Spleen (tissue), 11 donors: ENCODE measurements at regions not wholly inside any gene's neighbourhood (a gene's known extent, or its start where the extent isn't known, plus 50 kb on each side); places are given as distances from the start of the nearest gene placed in this dataset.

Source experiments
- DNase-seq: peaks from one replicate; pipeline ENCODE4 v3.0.0-alpha.2; 2020
- H3K27ac ChIP-seq, 8 donors: fragments of 200-600 bp; sonication (generic) in 7 of 8; 1 replicate in 4 of 8; 2 replicates in 4 of 8; pipeline versions ENCODE4 v1.5.0 to v1.8.0; 2016 to 2021; ENCODE audit warnings: inconsistent platforms in 4 of 8, mild to moderate bottlenecking in 4 of 8, moderate library complexity in 1 of 8
- H3K27me3 ChIP-seq, 7 donors: fragments of 200-600 bp; sonication (generic) in 6 of 7; replicated peaks in 1 of 7; 1 replicate in 4 of 7; 2 replicates in 3 of 7; pipeline versions ENCODE4 v1.5.0 to v1.8.0; 2016 to 2021; ENCODE audit warnings: inconsistent platforms in 3 of 7, mild to moderate bottlenecking in 1 of 7
- H3K36me3 ChIP-seq, 6 donors: fragments of 200-600 bp; sonication (generic) in 5 of 6; 1 replicate in 4 of 6; 2 replicates in 2 of 6; pipeline versions ENCODE4 v1.5.0 to v1.8.0; 2016 to 2021; ENCODE audit warnings: inconsistent platforms in 2 of 6
- H3K4me1 ChIP-seq, 6 donors: fragments of 200-600 bp; sonication (generic) in 5 of 6; 1 replicate in 3 of 6; 2 replicates in 3 of 6; pipeline versions ENCODE4 v1.5.0 to v1.8.0; 2016 to 2021; ENCODE audit warnings: inconsistent platforms in 3 of 6
- H3K4me3 ChIP-seq, 8 donors: fragments of 200-600 bp; sonication (generic) in 7 of 8; 1 replicate in 4 of 8; 2 replicates in 4 of 8; pipeline versions ENCODE4 v1.5.0 to v1.8.0; 2016 to 2021; ENCODE audit warnings: inconsistent platforms in 4 of 8, mild to moderate bottlenecking in 4 of 8, moderate library complexity in 2 of 8
- H3K9me3 ChIP-seq, 8 donors: fragments of 200-600 bp; sonication (generic) in 7 of 8; 1 replicate in 4 of 8; 2 replicates in 4 of 8; pipeline versions ENCODE4 v1.5.0 to v1.8.0; 2016 to 2021; ENCODE audit warnings: inconsistent platforms in 4 of 8
- POLR2A ChIP-seq, 3 donors: fragments of 450-650 bp; IDR thresholded peaks; one replicate each; pipeline ENCODE4 v1.5.1; 2017; ENCODE audit warnings: antibody characterized with exemption in 3 of 3, mild to moderate bottlenecking in 1 of 3
- POLR2AphosphoS5 ChIP-seq, 3 donors: sonication (generic); formaldehyde crosslinking; IDR thresholded peaks; one replicate each; pipeline ENCODE4 v1.5.1; 2017; ENCODE audit warnings: antibody characterized with exemption in 3 of 3
- WGBS, 5 donors: extraction: QIAGEN DNeasy Blood & Tissue Kit in 3 of 5; methylation state at CpG; one replicate each; pipeline versions ENCODE4 v1.1.5 to v1.1.7; 2013 to 2018; 5-methylcytosine and 5-hydroxymethylcytosine counted together
- intact Hi-C: fragments of 100-400 bp; cut with DNase I; formaldehyde crosslinking; loops from one replicate; pipeline ENCODE4 v1.15.0; 2023; ENCODE audit warnings: low total_unique reads
- TF ChIP-seq, protein P1 (sequence below), 11 experiments: fragments of 200-600 bp in 7 of 11; fragments of 450-650 bp in 4 of 11; sonication (generic) in 4 of 11; IDR thresholded peaks in 8 of 11; conservative IDR thresholded peaks in 3 of 11; 1 replicate in 7 of 11; 2 replicates in 4 of 11; pipeline versions ENCODE4 v1.4.0 to v1.8.0; 2016 to 2021; ENCODE audit warnings: antibody characterized with exemption in 11 of 11, inconsistent platforms in 4 of 11, mild to moderate bottlenecking in 1 of 11
- donor health status: healthy with polysubstance abuse.
- donor health status: DM: no; HTN: no; CAD: no; lungs with moderate emphysema.
- donor health status: DM: no; HTN: no; CAD: no.
- donor health status: Bipolar disorder and iron deficiency.
- donor health status: healthy.
- donor health status: DM: no; HTN: no; CAD: no.
- donor health status: DM: yes; HTN: yes; CAD: no.

DNA sequence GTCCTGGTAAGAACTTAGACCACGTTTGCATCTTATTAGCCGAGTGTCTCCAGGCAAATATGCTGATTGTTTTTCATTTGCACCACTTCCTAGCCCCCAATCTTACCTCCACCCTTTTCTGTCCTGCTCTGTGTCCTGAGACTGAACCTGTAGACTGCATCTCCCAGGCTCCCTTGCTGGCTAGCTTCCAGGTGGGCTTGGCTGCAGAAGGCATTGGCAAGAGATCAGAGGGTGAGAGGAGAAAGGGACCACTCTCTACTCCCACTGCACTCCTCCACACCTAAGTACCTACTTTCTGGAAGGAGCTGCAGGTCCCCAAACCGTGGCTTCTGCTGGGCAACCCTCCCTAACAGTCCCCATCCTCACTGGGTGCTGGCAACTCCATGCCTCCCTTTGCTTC, 59.9 kb upstream of the XPA start:
- TF ChIP-seq POLR2A (IDR thresholded peaks at IDR 0.05) (no peak), POLR2AphosphoS5 (IDR thresholded peaks at IDR 0.05) (no peak)
- H3K27me3 ChIP-seq = peaks cover 0 to 44% (median 0%) of the 10 kb centered on the region in 7 donors
- intact Hi-C loops = no loop called here
- 51 to 65% (median 56%) methylated on average over 3 of the region's 3 CpGs for WGBS, 5 donors
- no peak for DNase-seq
- no peaks in the 10 kb centered on the region for H3K36me3 ChIP-seq
- H3K9me3 ChIP-seq = peaks cover 0 to 8% (median 0%) of the 10 kb centered on the region in 8 donors
- no peak overlapping the region for H3K4me3 ChIP-seq
- H3K27ac ChIP-seq = no peak overlapping the region
- H3K4me1 ChIP-seq = no peaks in the 10 kb centered on the region

DNA sequence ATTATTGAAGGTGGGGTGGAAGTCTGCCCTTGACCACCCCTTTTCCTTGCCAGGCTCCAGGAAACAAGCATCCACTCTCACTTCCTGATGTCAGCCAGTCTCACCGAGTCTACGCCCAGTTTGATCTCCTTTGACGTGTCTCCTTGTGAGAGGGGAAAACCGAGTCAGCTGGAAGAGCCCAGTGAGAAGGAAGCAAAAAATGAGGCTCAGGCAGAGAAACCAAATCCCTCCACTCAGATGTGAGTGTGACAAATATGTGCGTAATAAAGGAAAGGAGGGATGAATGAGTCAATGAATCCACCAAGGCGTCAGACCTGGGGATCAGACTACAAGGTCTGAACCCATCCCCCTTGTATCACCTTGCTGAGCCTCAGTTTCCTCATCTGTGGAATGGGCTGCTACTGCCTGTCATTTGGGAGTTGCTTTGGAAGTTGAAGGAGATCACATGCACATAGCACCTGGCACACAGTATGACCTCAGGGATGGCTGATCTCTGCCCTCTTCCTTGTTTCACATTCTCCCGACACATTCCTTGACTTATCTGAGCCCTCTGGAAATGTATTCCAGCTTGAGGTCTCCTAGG, 61.3 kb upstream of the XPA start:
- intact Hi-C loops = no loop called here
- DNase-seq = no peak
- Histone ChIP-seq H3K4me1 (no peaks in the 10 kb centered on the region), H3K4me3 (no peak overlapping the region), H3K27me3 (peaks cover 0 to 58% (median 4%) of the 10 kb centered on the region in 7 donors), H3K36me3 (no peaks in the 10 kb centered on the region), H3K9me3 (peaks cover 0 to 8% (median 0%) of the 10 kb centered on the region in 8 donors), H3K27ac (no peak overlapping the region)
- no peak for TF ChIP-seq POLR2AphosphoS5 (IDR thresholded peaks at IDR 0.05)
- TF ChIP-seq, protein P1, sequence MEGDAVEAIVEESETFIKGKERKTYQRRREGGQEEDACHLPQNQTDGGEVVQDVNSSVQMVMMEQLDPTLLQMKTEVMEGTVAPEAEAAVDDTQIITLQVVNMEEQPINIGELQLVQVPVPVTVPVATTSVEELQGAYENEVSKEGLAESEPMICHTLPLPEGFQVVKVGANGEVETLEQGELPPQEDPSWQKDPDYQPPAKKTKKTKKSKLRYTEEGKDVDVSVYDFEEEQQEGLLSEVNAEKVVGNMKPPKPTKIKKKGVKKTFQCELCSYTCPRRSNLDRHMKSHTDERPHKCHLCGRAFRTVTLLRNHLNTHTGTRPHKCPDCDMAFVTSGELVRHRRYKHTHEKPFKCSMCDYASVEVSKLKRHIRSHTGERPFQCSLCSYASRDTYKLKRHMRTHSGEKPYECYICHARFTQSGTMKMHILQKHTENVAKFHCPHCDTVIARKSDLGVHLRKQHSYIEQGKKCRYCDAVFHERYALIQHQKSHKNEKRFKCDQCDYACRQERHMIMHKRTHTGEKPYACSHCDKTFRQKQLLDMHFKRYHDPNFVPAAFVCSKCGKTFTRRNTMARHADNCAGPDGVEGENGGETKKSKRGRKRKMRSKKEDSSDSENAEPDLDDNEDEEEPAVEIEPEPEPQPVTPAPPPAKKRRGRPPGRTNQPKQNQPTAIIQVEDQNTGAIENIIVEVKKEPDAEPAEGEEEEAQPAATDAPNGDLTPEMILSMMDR (IDR thresholded peaks at IDR 0.05 in 8 of 11, conservative IDR thresholded peaks at IDR 0.05 in 3 of 11) = no peak
- TF ChIP-seq POLR2A (IDR thresholded peaks at IDR 0.05) = no peak
- 49 to 54% (median 51%) methylated on average over 7 of the region's 7 CpGs for WGBS, 5 donors

DNA sequence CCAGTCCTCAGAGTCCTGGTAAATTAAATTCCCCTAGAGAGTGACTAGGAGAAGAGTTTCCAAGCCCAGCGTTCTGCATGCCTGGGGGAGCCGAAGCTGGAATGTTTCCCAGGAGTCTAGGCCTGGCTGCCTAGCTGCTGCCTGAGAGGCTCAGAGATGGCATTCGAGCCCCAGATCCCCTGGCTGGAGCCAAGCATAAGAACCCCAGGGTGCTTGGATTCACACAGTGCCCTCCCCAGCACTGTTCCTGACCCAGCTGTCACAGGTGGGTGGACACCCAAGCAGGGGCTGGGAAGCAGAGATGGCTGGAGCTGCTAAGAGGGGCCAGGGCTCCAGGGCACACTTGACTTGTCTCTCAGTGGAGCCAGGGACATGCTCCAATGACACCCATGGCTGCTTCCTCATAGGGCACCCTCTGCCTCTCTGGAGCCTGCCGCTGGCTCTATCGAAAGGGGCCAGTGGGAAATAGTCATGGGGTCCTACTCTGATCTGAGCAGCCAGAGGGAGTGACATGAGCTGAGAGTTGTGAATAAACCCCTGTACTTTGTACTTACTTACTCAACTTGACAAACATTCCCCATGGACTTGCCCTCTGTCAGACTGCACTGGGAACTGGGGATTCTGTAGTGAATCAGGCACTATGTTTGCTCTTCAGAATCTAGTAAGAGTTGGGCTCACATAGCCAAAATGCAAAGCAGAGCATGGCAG, 62.6 kb upstream of the XPA start:
- H3K27ac ChIP-seq = no peak overlapping the region
- intact Hi-C loops = no loop called here
- no peak overlapping the region for H3K4me3 ChIP-seq
- no peak for DNase-seq
- 77 to 88% (median 78%) methylated on average over 2 to 5 of the region's 5 CpGs for WGBS, 5 donors
- peaks cover 0 to 4% (median 0%) of the 10 kb centered on the region in 8 donors for H3K9me3 ChIP-seq
- no peaks in the 10 kb centered on the region for H3K36me3 ChIP-seq
- TF ChIP-seq, protein P1 (IDR thresholded peaks at IDR 0.05 in 8 of 11, conservative IDR thresholded peaks at IDR 0.05 in 3 of 11) = no peak
- TF ChIP-seq POLR2AphosphoS5 (IDR thresholded peaks at IDR 0.05) (no peak), POLR2A (IDR thresholded peaks at IDR 0.05) (no peak)
- H3K27me3 ChIP-seq = peaks cover 0 to 62% (median 8%) of the 10 kb centered on the region in 7 donors
- no peaks in the 10 kb centered on the region for H3K4me1 ChIP-seq

DNA sequence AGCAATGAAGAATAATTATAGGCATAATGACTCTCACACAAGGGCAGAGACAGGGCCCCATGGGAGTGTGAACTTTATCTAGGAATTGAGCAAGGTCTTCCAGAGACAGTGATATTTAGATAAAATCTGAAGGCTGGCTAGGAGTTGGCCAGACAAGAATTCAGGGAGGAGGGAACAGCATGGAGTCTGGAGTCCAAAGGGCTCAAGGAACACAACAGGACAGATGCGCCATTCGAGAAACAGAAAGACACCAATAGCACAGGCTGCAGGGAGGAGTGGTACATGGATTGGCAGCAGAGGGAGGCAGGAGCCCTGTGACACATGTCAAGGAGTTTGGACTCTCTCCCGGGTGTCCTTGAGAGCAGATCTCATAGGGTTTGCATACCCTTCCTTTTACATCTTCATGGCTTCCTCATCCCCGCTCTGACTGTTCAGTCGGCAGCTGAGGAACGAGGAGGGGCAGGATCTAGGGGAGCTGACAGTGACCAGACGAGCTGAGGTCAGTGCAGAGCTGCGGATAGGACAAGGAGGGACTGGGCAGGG, 64.0 kb upstream of the XPA start:
- TF ChIP-seq, protein P1 (IDR thresholded peaks at IDR 0.05 in 8 of 11, conservative IDR thresholded peaks at IDR 0.05 in 3 of 11) = no peak
- TF ChIP-seq POLR2AphosphoS5 (IDR thresholded peaks at IDR 0.05) (no peak), POLR2A (IDR thresholded peaks at IDR 0.05) (no peak)
- Histone ChIP-seq H3K36me3 (no peaks in the 10 kb centered on the region), H3K4me1 (no peaks in the 10 kb centered on the region), H3K27me3 (peaks cover 0 to 62% (median 8%) of the 10 kb centered on the region in 7 donors), H3K9me3 (peaks cover 0 to 4% (median 0%) of the 10 kb centered on the region in 8 donors), H3K27ac (no peak overlapping the region), H3K4me3 (no peak overlapping the region)
- WGBS, 5 donors = 60 to 73% (median 69%) methylated on average over 8 of the region's 8 CpGs
- intact Hi-C loops = no loop called here
- no peak for DNase-seq
